Astrocyte (in vitro differentiated cells and primary cell): ENCODE measurements at regions not wholly inside any gene's neighbourhood (a gene's known extent, or its start where the extent isn't known, plus 50 kb on each side); places are given as distances from the start of the nearest gene placed in this dataset.

Experiments
- CTCF ChIP-seq: IDR thresholded peaks from 2 replicates; pipeline ENCODE4 v1.5.1; 2011; ENCODE audit warnings: low read depth, mild to moderate bottlenecking, inconsistent platforms, low read length, moderate library complexity; ENCODE audit not compliant: insufficient read depth
- EZH2 ChIP-seq: IDR thresholded peaks from 2 replicates; pipeline ENCODE4 v1.6.1; 2012; ENCODE audit warnings: mild to moderate bottlenecking, low read length, inconsistent platforms; ENCODE audit not compliant: insufficient read depth

- TF ChIP-seq CTCF (no peak), EZH2 (no peak)
These were observed 231.8 kb upstream of the RBBP8 start for GRCh38 chr18:22701326-22701725.
